Fibroblast of peridontal ligament (primary cell): ENCODE measurements at regions not wholly inside any gene's neighbourhood (a gene's known extent, or its start where the extent isn't known, plus 50 kb on each side); places are given as distances from the start of the nearest gene placed in this dataset.

ENCODE experiments used
- DNase-seq: peaks from one replicate; pipeline ENCODE4 v3.0.0-alpha.2; 2010; ENCODE audit errors: extremely low read depth

DNA sequence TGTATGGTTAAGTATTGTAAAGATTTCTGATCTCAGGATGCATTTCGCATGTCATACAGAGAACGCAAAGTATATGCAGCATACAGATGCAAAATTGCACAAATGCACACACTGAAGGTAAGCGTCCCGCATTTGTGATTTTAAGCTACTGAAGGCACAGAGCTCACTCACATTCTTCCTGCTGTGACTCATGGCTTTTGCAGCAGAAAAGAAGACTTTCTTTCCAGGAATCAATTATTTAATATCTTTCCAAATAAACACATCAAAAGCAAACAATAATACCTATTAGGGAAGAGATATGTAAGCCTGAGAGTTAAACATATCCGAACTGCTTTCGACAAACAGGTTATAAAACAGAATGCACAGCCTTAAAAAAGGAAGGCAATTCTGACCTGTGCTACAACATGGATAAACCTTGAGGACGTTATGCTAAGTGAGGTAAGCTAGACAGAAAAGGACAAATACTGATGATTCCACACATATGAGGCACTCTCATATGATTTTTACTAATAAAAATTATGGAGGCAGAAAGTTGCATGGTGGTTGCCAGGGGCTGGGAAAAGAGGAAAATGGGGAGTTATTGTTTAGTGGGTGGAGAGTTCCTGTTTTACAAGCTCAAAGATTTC lies 109.0 kb downstream of the TFAP2A start:
- no peak for DNase-seq

DNA sequence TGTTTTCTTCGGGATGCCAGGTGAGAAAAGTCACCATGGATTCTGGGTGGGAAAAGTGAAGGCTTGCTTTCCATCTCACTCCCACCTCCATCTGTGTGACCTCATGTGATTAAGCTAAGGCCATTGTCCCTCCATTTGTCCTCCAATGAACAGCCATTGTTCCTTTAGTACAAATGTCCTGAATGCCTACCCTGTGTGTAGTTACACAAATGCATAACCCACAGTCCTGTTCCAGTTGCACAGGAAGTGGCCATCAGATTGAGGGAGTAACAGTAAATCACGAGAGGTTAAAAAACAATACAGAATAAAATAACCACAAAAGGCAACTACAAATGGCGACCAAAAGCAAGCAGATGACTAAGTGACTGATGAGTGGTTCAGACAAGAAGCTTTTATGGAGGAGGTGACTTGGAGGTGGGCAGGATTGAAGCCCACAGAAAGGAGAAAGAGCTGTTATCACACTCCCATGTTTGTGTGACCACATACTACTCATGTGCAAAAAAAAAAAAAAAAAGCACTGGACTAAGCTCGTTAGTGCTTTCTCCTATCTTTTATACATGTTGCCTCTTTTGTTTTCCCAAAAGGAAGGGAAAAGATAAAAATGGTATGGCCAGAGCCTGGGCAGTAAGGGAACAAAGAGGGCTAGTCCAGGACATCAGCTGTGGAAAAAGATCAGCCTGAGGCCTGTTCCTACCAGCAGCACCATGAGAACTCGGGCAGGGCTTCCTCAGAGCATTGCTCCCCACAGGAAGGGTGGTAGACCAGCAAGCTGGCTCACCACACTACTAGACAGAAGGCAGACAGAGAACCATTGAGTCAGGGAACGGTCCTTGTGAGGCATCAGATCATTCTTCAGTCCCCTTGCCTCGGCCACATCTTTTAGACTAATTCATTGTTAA lies 111.0 kb downstream of the TFAP2A start:
- no peak for DNase-seq

DNA sequence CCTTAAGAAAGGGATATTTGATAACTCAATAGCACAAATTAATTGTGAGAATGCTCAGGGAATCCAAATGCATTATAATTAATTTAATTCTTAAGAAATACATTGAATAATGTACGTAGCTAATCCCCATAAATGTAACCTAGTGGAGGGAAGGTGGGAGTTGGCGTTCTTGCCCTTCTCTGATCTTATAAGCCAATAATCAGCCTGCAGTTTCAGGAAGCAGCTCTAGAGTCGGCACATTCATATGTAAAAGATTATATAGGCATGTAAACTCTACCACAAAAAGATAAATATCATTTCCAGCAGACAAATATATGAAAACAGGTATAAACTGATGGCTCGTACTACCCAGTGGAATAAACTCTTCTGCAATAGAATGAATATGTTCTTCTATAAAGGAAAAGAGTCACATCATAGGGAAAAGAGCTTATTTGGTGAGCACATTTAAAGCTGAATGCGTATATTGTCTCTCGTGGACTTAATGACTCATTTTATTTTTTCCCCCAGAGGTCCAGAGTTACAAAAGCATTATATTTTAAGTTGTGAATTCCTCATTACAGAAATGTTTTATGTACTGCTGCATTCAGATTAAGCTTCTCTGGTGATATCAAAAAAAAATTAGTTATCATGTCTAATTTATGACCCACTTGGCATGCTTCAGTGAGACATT lies 112.2 kb downstream of the TFAP2A start:
- DNase-seq: no peak

DNA sequence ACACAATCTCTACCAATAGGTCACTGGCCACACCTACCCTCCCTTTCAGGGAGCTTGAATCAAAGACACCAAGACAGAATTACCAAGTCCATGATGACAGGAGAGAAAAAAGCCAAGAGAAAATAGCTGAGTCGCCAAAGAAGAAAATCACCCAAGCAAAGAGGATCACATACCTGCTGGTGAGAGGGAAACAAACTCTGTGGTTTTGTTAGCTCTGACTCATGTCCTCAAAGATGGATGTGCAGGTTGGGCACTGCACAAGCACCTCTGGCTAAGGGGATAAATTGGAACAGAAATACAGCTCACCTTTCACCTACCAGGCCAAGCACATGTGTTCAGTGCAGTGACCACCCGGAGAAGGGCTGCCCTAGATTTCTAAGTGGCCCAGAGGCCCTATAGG lies 114.8 kb downstream of the TFAP2A start:
- no peak for DNase-seq

DNA sequence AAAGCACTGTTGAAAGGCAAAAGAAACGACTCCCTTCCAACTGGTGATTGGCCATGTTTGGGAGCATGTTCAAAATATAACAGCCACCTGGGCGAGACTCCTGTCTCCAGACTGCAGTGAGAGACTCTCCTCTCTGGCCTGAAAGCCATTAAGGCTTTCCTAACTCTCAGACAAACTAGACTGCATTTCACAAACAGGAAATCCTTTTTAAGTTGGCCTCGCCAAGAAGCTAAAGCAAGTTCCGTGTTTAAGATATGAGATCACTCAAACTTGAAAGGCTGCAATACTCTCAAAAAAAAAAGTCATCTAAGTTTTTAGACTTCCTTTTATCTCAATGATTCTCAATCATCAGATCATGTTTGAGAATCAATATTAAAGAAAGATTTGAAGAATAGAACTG lies 117.0 kb downstream of the TFAP2A start:
- DNase-seq: no peak

DNA sequence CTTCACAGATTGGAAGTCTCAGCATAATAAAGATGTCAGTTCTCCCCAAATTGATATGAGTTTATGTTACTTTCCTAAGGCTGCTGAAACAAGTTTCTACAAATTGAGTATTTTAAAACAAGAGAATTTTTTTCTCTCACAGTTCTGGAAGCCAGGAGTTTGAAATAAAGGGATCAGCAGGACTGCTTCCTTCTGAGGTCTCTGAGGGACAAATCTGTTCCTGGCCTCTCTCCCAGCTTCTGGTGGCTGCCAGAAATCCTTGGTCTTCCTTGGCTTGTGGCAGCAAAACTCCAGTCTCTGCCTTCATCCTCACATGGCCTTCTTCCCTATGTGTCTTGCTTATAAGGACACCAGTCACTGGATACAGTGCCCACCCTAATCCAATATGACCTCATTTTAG lies 136.1 kb downstream of the TFAP2A start:
- no peak for DNase-seq

DNA sequence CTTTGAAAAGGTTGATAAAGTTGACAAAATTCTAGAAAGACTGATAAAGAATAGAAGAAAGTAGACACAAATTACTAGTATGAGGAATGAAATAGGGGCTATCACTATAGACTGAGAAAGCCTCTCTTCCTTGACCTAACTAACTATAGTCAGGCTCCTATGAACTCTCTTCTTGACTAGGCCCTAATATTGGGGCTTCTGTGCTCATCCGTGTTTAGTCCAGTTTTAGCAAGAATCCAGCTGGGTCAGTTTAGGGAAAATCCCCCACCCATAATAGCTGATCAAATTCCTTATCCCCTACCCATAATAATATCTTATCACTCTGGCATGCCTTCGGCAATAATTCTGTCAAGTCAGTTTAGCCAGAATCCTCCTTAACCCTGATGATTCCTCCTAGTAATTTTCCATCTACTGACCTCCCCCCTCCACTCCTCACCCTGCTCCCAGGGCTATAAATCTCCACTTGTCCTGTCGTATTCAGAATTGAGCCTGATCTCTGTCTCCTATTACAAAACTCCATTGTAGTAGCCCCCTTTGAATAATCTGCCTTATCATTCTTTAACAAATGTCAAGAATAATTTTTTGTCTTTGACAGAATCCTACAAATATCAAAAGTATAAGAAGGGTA lies 138.1 kb downstream of the TFAP2A start:
- no peak for DNase-seq

DNA sequence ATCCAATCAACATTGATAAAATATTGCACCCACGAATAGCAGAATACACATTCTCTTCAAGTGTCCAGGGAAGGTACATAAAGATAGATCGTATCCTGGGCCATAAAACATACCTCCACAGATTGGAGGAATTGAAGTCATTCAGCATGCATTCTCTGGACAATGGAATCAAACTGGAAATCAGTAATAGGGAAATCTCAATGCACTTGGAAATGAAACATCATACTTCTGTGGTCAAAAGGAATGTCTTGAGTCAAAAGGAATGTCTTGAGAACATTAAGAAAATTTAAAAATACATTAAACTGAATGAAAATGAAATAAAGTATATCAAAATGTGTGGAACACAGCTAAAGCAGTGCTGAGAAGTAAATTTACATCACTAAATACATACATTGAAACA lies 138.8 kb downstream of the TFAP2A start:
- no peak for DNase-seq

DNA sequence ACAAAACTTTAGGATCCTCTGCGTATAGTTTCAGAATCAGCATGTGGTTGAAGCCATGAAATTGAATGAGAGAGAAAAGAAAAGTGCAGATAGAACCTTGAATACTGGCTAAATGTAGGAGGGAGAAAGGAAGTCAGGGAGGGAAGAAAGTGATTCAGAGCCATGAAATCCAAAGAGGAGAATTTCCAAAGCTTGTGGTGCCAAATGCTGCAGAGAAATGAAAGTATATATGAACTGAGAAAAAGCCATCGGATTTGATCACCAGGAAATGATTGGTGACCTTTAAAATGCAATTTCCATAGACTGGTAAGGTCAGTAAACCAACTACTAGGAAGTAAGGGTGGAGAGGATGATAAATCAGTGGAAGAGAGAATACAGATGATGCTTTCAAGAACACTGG lies 142.3 kb downstream of the TFAP2A start:
- DNase-seq: no peak

DNA sequence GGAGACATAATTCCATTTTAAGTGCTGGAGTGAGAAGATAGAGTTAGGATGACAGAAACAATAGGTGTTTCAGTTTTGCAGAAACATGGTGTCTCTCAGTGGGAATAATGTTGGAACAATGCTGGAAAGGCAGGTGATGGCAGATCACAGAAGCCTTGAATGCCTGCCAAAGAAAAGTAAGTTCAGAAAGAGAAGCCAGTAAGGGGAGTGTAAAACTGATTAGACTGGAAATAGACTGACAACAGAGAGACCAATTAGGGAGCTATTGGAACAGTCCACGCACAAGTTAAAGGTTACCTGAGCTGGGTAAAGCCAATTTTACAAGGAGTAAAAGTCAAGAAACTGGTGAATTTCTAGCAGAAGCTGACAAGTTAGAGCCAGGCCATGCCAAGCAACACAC lies 142.9 kb downstream of the TFAP2A start:
- no peak for DNase-seq

DNA sequence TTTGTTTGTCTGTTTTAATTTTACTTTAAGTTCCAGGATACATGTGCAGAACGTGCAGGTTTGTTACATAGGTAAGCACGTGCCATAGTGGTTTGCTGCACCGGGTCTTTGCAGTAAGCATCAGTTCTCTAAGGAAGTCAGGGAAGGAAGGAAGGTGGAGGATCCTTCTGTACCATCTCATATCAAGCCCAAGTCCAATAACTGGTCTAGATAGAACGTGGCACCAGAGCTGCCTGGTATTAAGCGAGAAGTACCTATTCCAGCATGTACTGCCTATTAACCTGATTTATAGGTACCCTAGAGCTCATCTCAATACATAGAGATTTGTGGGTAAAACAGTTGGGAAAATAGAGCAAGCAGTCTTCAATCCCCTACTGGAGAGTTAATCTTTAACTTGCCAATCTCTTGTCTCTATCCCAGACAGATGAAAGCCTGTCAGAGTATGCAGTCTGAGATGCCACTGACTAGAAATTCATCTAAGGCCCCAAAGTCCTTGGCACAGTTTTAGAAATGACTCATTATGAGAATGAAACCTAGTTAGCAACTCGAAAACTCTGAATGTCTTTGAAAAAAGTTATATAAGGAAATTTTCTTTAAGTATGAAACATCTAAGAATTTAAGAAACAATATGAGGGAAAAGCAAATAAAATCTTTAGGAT lies 144.9 kb downstream of the TFAP2A start:
- DNase-seq: no peak

DNA sequence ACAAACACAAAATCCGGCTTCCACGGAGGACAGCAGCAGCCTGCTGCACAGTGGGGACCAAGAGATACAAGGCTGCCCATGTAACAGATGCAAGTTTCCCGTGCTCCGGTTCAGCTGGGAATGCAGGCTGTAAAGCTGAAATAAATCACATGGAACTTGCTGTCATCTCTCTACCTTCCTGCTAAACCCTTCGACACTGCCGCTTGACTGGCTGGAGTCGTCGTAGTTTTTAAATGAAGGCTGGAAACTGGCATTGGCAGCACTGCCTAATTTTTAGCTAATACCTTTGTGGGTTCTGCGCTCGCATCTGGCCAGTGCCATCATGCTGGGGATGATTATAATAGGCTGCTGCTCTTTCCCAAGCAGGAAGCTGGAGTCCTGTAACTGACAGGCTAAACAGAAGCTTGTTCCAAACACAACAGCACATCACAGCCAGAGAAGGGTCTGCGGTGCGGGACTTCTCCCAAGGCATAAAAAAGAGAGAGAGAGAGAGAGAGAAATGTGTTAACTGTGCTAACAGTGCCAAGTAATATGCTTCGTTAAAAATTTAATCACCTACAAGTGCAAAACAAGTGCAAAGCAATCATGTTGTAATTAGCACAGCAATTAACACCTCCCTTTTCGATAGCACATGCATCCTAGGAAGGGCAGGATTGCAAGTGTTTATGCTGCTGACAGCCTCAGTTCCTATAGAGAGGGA lies 146.1 kb downstream of the TFAP2A start:
- DNase-seq: no peak

DNA sequence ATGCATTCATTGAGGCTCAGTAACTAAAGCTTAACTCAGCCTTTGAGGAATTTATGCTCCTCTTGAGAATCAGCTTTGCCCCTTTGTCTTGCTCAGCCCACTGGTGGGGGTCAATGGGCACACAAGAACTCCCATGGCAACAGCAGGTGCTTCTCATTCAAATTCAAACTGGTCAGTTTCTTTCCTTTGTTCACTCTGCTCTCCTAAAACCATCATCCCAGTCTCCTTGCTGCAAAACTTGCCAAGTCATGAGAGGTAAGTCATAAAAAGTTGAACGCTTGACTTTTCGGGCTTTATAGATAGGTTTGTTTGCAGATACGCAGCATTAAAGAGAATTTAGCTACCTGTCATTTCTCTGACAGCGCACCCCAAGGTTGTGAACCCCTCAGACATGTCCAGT lies 146.8 kb downstream of the TFAP2A start:
- no peak for DNase-seq

DNA sequence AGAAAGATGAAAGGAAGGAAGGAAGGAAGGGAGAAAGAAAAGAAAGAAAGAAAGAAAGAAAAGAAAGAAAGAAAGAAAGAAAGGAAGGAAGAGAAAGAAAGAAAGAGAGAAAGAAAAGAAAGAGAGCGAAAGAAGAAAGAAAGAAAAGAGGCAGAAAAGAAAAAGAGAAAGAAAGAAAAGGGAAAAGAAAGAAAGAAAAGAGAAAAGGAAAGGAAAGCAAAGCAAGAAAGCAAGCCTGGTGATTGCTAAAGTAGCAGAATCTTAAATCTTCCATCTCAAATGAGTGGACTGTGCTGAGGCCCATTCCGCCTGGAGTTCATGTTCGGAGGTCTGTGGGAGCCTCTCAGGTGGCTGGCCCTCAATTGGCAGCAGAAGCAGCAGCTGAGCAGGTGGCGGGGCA lies 148.4 kb downstream of the TFAP2A start:
- DNase-seq: no peak

DNA sequence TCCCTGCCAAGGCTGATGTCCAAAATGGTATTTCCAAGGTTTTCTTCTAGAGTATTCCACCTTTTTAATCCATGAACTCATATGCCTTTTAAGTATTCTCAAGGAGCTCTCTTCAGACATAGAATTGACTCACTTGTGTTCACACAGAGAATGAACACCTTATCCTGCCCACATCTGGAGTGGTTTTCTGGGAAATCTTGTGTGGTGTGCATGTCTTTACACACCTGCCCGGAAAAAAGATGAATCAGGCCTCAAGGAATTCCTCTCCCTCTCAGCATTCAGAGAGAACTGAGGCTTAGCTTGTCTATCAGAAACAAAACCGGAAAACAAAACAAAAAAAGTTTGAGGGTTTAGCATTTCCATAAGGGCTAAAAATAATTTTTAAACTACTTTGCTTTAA lies 148.8 kb downstream of the TFAP2A start:
- DNase-seq: no peak

DNA sequence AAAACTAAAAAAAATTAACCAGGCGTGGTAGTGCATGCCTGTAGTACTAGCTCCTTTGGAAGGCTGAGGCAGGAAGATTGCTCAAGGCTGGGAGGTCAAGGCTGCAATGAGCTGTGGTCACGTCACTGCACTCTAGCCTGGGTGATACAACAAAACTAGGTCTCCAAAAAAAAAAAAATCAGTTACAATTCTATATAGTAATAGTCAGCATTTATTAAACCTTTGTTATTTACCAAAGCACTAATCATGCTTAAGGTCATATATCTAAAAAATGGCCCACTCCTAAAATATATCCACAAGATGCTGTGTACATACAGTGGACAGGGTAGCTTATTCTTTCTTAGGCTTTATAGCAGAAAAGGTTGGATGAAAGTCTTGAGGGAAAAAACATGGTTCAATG lies 152.4 kb downstream of the TFAP2A start:
- no peak for DNase-seq

DNA sequence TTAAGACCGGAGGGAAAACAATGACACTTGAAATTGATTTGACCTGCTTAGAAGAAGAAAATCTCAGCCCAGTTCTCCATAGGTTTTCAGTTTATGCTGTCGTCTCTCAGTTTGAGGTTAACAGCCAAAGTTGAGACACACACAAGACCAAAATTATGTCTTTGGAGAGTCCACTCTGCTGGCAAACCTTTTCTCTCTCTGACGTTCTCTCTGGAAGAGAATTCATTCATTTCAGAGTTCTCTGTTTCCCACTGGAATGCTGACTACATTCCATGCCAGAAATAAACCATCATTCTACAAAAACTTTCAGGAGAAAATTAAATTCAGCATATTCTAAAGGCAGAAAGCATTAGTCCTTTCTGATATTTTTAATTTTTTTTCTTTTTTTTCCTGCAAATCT lies 155.2 kb downstream of the TFAP2A start:
- DNase-seq: no peak

DNA sequence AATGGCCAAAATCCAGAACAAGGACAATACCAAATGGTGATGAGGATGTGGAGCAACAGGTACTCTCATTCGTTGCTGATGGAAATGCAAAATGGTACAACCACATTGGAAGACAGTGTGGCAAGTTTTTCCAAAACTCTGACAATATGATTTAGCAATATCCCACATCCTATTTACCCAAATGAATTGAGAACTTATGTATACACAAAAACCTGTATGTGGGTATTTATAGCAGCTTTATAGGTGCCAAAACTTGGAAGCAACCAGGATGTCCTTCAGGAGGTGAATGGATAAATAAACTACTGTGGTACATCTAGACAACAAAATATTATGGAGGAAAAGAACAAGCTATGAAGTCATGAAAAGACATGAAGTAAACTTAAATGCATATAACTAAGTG lies 156.5 kb downstream of the TFAP2A start:
- no peak for DNase-seq

DNA sequence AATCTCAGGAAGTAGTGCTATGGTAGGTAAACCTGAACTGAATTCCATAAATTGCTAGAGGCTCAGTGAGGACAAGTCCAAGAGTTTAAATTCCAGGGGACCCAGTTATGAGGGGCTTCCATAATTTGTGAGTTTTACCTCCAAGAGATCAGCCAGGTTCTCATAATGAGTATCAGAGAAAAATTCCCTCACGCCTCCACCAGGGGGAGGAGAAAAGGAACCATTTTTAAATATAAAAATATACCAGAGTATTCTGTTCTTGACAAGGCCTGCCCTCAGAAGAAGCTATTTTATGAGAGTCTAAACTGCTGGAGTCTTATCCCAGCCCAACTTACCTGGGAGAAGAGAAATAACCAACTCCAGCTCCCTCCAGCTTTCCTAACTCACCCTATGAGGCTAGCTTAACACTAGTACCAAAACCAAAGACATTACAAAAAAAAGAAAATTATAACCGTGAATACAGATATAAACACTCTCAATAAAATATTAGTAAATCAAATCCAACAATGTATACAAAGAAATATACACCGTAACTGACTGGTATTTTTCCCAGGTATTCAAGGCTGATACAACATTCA lies 158.7 kb downstream of the TFAP2A start:
- no peak for DNase-seq

DNA sequence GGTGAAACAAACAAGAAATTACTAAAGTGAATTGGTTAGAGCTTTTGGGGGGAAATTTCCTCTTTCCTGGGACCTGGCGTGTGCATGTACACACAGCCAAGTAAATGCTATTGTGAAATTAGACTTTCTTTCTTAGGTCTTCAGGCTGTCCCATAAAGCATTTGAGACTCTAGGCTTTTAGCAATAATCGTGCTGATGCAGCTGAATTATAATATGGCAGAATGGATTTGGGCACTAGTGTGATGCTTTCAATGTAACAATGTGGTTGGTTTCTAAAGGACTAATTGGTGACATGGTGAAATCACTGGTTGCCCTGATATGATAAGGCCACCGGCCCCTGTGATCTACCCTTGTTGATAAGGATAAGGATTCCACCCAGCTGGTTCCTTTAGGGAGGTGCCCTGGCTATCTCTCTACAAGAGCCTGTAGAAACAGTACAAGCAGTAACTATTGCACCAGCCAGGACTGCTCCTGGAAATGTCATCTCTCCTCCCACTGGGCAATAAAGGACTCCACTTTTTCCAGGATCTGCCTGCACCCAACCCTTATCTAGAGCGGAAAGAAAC lies 164.1 kb downstream of the TFAP2A start:
- DNase-seq: no peak

DNA sequence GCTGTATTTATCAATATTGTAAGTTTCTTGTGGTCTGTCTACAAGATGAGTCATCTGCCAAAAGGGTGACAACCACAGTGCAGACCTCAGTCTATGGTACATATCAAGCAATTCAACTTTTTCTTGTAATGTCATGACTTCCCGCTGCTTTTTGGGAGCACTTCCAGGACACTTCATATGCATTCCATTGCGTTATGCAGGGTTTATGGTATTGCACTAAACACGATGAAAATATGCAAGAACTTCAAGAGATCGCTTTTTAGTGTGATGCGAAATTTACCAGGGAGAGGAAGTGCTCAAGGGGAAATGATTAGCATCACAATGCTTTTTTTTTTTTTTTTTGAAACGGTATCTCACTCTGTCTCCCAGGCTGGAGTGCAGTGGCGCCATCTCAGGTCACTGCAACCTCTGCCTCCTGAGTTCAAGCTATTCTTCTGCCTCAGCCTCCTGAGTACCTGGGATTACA lies 166.5 kb downstream of the TFAP2A start:
- DNase-seq: no peak
